ENCODE measurements at regions not wholly inside any gene's neighbourhood (a gene's known extent, or its start where the extent isn't known, plus 50 kb on each side); places are given as distances from the start of the nearest gene placed in this dataset.
A peak's percentile ranks its signal among the peaks of the same experiment; 100 is the strongest.

DNA sequence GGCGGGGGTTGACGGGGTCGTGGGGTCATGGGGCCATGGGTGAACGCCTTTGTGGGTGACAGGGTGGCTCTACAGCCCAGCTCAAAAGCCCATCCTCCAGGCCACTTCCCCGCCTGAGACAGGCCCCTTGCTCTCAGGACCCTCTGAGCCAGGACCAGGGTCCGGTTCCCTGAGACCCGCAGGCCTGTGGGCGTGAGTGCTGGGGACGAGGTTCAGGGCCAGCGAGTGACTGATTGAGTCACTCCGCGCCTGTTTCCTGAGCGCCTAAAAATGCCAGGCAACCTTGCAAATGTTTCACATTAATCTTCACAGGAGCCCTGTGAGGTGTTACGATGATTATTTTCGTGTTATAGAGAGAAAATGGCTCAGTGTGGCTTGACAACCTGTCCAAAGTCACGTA is 97.8 kb downstream of the ZNF674 start:
- no peak for DNase-seq (ENCODE audit: low read depth)

DNA sequence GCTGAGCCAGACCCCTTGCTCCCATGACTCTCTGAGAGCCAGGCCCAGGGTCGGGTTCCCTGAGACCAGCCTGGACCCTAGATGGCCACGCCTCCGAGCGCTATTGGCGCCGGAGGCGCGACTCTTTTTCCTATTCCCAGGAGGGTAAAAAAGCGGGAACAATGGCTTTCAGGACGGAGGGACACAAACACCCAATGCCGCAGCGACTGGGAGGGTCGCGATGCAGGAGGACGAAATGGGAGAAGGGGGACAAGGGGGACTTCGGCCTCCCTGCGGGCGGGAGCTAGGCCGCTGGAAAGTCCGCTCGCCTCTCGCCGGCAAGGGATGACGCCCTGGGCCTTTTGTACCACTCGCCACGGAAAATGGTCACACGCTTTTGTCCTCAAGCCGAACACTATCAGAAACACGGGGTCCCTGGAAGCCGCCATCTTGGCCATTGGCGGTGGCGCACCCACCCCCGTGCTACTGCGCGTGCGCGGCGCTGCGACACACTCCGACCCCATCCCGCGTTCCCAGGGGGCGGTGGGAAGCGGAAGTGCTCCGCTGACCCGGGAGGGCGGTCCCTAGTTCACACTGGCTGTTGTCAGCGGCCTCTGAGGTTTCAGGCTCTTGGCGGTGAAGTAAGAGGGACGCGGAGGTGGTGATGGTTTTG is 98.4 kb downstream of the ZNF674 start:
- DNase-seq (ENCODE audit: low read depth), result peak; percentile 73

DNA sequence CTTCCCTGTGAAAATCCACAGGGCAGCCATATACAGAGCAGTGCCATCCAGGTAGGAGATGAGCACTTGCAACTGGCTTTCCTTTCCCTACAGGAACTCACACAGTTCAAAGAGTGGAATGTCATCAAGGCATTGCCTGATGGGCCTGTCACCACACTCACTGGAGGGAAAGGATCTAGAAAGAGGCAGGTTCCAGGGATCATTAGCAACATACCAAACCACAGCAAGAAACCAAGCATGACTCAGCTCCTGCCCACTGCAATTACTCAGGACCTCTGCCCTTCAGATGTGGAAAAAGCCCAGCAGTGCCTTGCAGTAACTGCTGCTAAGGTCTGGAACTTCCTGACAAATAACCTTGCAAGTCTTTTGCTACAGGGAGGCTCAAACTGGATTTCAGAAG is 101.2 kb downstream of the ZNF674 start:
- DNase-seq (ENCODE audit: low read depth), result no peak

- DNase-seq (ENCODE audit: low read depth), result no peak
Observed at GRCh38 chrX:46436744-46437143, 108.5 kb downstream of the ZNF674 start.

DNA sequence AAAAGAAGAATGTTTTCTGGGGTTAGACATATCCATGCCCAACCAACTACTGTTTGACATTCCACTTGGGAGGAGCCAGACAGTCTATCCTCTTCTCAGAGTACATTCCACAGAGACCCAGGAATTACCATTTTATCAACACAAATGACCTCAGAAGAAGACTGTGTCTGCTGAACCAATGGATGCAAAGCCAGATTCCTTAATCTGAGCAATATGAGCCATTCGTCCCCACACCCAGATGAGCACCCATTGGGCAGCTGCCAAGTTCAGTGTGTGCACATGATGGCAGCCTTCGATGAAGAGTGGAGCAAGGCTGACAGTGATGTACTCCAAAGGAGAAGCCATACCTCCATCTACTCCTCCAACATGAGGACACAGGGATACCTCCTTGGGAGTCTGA is 111.3 kb downstream of the ZNF674 start:
- no peak for DNase-seq (ENCODE audit: low read depth)

GRCh38 chrX:46408553-46409407 is 136.4 kb downstream of the ZNF674 start:
- peak; percentile 44 for DNase-seq (ENCODE audit: low read depth)

DNA sequence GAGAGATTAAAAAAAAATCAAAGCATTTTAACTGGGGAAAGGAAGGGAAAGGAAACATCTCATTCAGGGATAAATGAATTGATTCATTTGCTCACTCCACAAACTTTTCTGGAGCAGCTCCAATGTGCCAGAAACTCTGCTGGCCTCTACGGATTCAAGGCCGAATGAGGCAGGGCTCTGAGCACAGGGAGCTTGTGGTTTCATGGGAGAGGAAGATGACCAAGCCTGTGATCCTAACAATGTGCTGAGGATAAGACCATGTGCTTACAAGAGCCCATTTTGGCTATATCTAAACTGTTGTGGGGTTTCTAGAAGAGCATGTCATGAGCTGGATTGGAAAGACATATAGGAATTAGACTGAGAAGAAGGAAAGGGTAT is 137.5 kb downstream of the ZNF674 start:
- DNase-seq (ENCODE audit: low read depth), result no peak

DNA sequence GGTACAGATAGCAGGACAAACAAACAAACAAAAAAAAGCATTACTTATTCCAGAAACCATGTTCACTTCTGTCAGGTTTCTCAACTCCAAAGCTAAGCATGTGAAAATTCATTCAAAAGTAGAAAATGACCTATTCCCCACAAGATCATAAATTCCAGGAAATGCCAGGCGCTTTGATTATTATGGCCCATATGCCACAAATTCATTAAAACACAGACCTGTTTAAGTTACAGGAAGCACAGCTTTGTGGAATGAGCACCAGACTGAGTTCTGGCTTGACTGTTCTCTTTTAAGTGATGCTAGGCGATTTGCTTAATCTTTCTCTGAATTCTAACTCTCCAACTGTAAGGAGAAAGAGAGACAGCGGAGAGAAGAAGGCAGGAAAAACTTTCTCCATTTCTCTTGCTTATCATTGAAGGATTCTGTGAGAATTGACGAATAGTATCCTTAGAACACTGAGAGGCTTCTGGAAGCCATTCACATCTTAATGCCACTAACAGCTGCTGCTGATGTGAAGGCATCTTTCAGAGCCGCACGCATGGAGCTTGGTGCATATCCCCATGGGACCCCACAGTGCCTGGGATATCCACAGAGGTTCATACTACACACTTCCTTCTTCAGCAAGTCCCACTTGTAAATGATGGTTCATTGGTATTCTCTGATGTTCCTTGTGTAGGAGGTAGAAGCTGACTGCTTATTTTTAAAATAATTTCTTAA is 138.0 kb downstream of the ZNF674 start:
- DNase-seq (ENCODE audit: low read depth), result no peak

- no peak for DNase-seq (ENCODE audit: low read depth)
Observed at GRCh38 chrX:46404774-46405173, 140.4 kb downstream of the ZNF674 start.

GRCh38 chrX:46400530-46401443 is 144.4 kb downstream of the ZNF674 start:
- no peak for DNase-seq (ENCODE audit: low read depth)

GRCh38 chrX:46398874-46399273 is 146.3 kb downstream of the ZNF674 start:
- no peak for DNase-seq (ENCODE audit: low read depth)

DNA sequence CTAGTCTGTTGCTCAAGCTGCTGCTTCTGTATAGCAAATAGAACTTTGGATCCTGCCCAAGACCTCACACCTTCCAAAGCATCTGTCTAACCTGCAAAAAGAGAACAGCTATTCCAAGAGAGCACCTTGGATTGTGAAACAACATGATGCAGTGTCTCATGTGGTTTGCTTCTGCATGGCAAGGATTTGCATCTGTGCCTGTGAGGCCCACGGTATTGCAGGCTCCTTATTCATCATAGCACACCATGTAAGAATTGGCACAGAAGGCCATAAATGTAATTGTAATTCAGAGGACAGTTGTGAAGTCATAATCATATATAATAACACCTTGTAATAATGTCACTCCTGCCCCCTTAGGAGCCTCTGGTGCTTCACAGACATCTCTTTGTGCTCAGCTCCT is 147.1 kb downstream of the ZNF674 start:
- DNase-seq (ENCODE audit: low read depth), result no peak

GRCh38 chrX:46386511-46386910 is 158.7 kb downstream of the ZNF674 start:
- no peak for DNase-seq (ENCODE audit: low read depth)

DNA sequence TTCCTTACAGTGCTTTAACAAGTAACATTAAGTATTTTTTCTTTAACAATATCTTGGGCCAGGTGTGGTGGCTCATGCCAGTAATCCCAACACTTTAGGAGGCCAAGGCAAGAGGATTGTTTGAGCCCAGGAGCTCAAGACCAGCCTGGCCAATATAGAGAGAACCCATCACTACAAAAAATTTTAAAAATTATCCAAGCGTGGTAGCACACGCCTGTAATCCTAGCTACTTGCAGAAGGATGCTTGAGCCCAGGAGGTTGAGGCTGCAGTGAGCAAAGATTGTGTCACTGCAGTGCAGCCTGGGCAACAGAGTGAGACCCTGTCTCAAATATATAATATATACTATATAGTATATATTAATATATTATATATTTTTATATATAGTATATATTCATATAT is 162.2 kb downstream of the ZNF674 start:
- no peak for DNase-seq (ENCODE audit: low read depth)

- DNase-seq (ENCODE audit: low read depth), result no peak
Observed at GRCh38 chrX:46382595-46382994, 162.6 kb downstream of the ZNF674 start.

- DNase-seq (ENCODE audit: low read depth), result no peak
Observed at GRCh38 chrX:46381630-46382029, 163.6 kb downstream of the ZNF674 start.

- no peak for DNase-seq (ENCODE audit: low read depth)
Observed at GRCh38 chrX:46380148-46380752, 165.0 kb downstream of the ZNF674 start.

GRCh38 chrX:46376246-46376885 is 168.9 kb downstream of the ZNF674 start:
- no peak for DNase-seq (ENCODE audit: low read depth)

DNA sequence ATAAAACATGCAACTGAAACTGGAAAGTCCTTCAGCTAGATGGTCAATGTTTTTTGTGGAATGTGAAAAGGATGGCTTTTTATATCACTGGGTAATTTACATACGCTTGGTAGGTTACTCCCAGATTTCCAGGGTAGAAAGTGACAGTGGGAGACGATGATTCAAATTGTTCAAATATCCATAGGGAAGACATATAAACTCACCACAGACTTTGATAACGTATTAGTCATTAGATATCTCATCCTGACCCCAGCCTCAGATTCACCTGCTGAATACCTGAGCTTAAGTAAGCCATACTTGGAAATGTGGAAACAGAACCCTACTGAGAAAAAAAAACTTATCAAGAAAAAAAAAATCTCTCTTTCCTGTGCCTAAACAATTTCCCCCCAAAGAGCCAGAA is 169.4 kb downstream of the ZNF674 start:
- DNase-seq (ENCODE audit: low read depth), result no peak

- no peak for DNase-seq (ENCODE audit: low read depth)
Observed at GRCh38 chrX:46374371-46374770, 170.8 kb downstream of the ZNF674 start.

- no peak for DNase-seq (ENCODE audit: low read depth)
Observed at GRCh38 chrX:46367491-46367890, 177.7 kb downstream of the ZNF674 start.
